ENCODE measurements at regions not wholly inside any gene's neighbourhood (a gene's known extent, or its start where the extent isn't known, plus 50 kb on each side); places are given as distances from the start of the nearest gene placed in this dataset.

GRCh38 chr20:17097603-17098002 lies 129.2 kb upstream of the PCSK2 start:
- Mint-ChIP-seq H3K36me3 (no peaks in the 10 kb centered on the region), H3K27ac (no peak overlapping the region), H3K4me3 (no peak overlapping the region), H3K4me1 (no peaks in the 10 kb centered on the region), H3K27me3 (no peaks in the 10 kb centered on the region), H3K9me3 (peaks cover 8% of the 10 kb centered on the region)
- no peak for DNase-seq (ENCODE audit: low spot score in 2 of 2)
- ATAC-seq (ENCODE audit: low read depth), result no peak

- Mint-ChIP-seq H3K4me3 (no peak overlapping the region), H3K27ac (no peak overlapping the region), H3K4me1 (no peaks in the 10 kb centered on the region), H3K36me3 (no peaks in the 10 kb centered on the region), H3K9me3 (peaks cover 8% of the 10 kb centered on the region), H3K27me3 (no peaks in the 10 kb centered on the region)
- no peak for ATAC-seq (ENCODE audit: low read depth)
- no peak for DNase-seq (ENCODE audit: low spot score in 2 of 2)
Observed at GRCh38 chr20:17100506-17100905, 126.3 kb upstream of the PCSK2 start.

GRCh38 chr20:17107127-17107526 lies 119.7 kb upstream of the PCSK2 start:
- Mint-ChIP-seq H3K36me3 (no peaks in the 10 kb centered on the region), H3K4me3 (no peak overlapping the region), H3K4me1 (no peaks in the 10 kb centered on the region), H3K9me3 (peaks cover 5% of the 10 kb centered on the region), H3K27me3 (no peaks in the 10 kb centered on the region), H3K27ac (no peak overlapping the region)
- DNase-seq (ENCODE audit: low spot score in 2 of 2) (no peak), ATAC-seq (ENCODE audit: low read depth) (no peak)

DNA sequence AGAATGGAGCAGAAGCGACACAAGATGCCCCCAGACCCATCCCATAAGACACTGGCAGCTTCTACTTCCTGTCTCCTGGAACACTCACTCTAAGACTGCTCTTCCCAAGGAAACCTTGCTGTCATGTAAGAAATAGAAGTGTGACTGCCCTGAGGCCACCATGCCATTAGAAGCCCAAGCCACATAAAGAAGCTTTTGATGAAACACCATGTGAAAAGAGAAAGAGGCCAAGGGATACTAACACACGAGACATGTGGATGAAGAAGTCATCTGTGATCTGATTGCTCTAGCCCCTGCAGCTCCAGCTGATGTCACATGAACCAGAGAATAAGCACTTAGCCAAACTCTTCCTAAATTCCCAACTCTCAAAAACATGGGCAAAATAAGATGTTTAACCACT lies 117.9 kb upstream of the PCSK2 start:
- no peaks in the 10 kb centered on the region for H3K36me3 Mint-ChIP-seq

GRCh38 chr20:17109307-17109706 lies 117.5 kb upstream of the PCSK2 start:
- Mint-ChIP-seq H3K9me3 (peaks cover 7% of the 10 kb centered on the region), H3K27me3 (no peaks in the 10 kb centered on the region), H3K36me3 (no peaks in the 10 kb centered on the region), H3K27ac (no peak overlapping the region), H3K4me3 (no peak overlapping the region), H3K4me1 (no peaks in the 10 kb centered on the region)
- no peak for DNase-seq (ENCODE audit: low spot score in 2 of 2)
- no peak for ATAC-seq (ENCODE audit: low read depth)

More for the DNA sequence above, 117.9 kb upstream of the PCSK2 start:
- no peak for DNase-seq (ENCODE audit: low spot score in 2 of 2)
- no peak overlapping the region for H3K27ac Mint-ChIP-seq
- no peak for ATAC-seq (ENCODE audit: low read depth)
- no peak overlapping the region for H3K4me3 Mint-ChIP-seq
- H3K4me1 Mint-ChIP-seq, result no peaks in the 10 kb centered on the region
- H3K27me3 Mint-ChIP-seq, result no peaks in the 10 kb centered on the region
- peaks cover 6% of the 10 kb centered on the region for H3K9me3 Mint-ChIP-seq

- Mint-ChIP-seq H3K4me1 (no peaks in the 10 kb centered on the region), H3K36me3 (no peaks in the 10 kb centered on the region), H3K27ac (no peak overlapping the region), H3K4me3 (no peak overlapping the region), H3K9me3 (no peaks in the 10 kb centered on the region), H3K27me3 (no peaks in the 10 kb centered on the region)
- DNase-seq (ENCODE audit: low spot score in 2 of 2) (no peak), ATAC-seq (ENCODE audit: low read depth) (no peak)
Observed at GRCh38 chr20:17128206-17128605, 98.6 kb upstream of the PCSK2 start.

DNA sequence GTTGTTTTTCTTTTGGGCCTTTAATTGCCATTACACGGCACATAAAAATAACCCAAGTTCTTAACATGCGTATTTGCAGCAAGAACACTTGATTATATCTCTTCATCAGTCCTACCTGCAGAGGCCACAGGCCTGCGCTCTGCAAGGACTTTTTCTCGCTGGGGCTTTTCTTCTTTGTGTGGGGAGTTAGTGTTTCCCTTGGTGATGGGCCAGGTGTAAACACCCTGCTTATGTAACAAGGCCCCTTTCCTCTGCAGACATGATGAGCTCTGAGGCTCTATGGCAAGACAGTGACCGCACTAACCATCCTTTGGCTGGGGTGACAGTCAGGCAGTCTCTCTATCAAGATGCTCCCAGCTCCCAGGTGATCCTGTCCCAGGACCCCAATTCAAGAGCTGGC lies 97.8 kb upstream of the PCSK2 start:
- ATAC-seq (ENCODE audit: low read depth) (no peak), DNase-seq (ENCODE audit: low spot score in 2 of 2) (no peak)
- H3K27me3 Mint-ChIP-seq, result no peaks in the 10 kb centered on the region
- no peaks in the 10 kb centered on the region for H3K36me3 Mint-ChIP-seq
- H3K4me1 Mint-ChIP-seq, result no peaks in the 10 kb centered on the region
- no peaks in the 10 kb centered on the region for H3K9me3 Mint-ChIP-seq
- H3K4me3 Mint-ChIP-seq, result no peak overlapping the region
- H3K27ac Mint-ChIP-seq, result no peak overlapping the region

DNA sequence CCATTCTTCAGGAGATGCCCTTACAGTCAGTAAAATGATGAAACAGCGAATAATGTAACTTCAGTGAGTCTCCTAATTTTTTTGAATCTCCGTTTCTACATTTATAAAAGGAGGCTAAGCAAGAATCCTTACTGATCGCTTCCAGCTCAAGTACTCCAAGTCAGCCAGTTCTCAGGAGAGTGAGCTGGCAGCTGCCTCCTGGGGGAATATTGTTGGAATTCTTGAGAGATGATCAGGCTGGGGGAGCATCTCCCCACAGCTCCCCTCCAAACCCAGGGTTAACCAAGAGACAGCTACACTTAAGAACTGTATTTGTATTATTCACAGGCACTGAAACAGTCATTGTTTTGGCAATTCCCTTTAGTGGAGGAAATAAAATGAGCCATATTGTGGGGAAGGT lies 89.1 kb upstream of the PCSK2 start:
- no peaks in the 10 kb centered on the region for H3K27me3 Mint-ChIP-seq

GRCh38 chr20:17138237-17138636 lies 88.6 kb upstream of the PCSK2 start:
- H3K4me3 Mint-ChIP-seq, result no peak overlapping the region
- ATAC-seq (ENCODE audit: low read depth), result no peak
- H3K36me3 Mint-ChIP-seq, result no peaks in the 10 kb centered on the region
- H3K4me1 Mint-ChIP-seq, result no peaks in the 10 kb centered on the region
- DNase-seq (ENCODE audit: low spot score in 2 of 2), result no peak
- H3K9me3 Mint-ChIP-seq, result no peaks in the 10 kb centered on the region
- H3K27ac Mint-ChIP-seq, result no peak overlapping the region
- H3K27me3 Mint-ChIP-seq, result no peaks in the 10 kb centered on the region

More for the DNA sequence above, 89.1 kb upstream of the PCSK2 start:
- ATAC-seq (ENCODE audit: low read depth) (no peak), DNase-seq (ENCODE audit: low spot score in 2 of 2) (no peak)
- Mint-ChIP-seq H3K27ac (no peak overlapping the region), H3K36me3 (no peaks in the 10 kb centered on the region), H3K4me3 (no peak overlapping the region), H3K4me1 (no peaks in the 10 kb centered on the region), H3K9me3 (no peaks in the 10 kb centered on the region)

- Mint-ChIP-seq H3K4me3 (no peak overlapping the region), H3K9me3 (peaks cover 2% of the 10 kb centered on the region), H3K27me3 (no peaks in the 10 kb centered on the region), H3K27ac (no peak overlapping the region), H3K36me3 (no peaks in the 10 kb centered on the region), H3K4me1 (no peaks in the 10 kb centered on the region)
- DNase-seq (ENCODE audit: low spot score in 2 of 2) (no peak), ATAC-seq (ENCODE audit: low read depth) (no peak)
Observed at GRCh38 chr20:17140894-17141293, 85.9 kb upstream of the PCSK2 start.

- Mint-ChIP-seq H3K36me3 (no peaks in the 10 kb centered on the region), H3K9me3 (peaks cover 2% of the 10 kb centered on the region), H3K4me1 (no peaks in the 10 kb centered on the region), H3K27ac (no peak overlapping the region), H3K4me3 (no peak overlapping the region), H3K27me3 (no peaks in the 10 kb centered on the region)
- ATAC-seq (ENCODE audit: low read depth), result no peak
- no peak for DNase-seq (ENCODE audit: low spot score in 2 of 2)
Observed at GRCh38 chr20:17141568-17141967, 85.3 kb upstream of the PCSK2 start.

GRCh38 chr20:17142666-17143065 lies 84.2 kb upstream of the PCSK2 start:
- H3K4me3 Mint-ChIP-seq, result no peak overlapping the region
- no peak for ATAC-seq (ENCODE audit: low read depth)
- no peak overlapping the region for H3K27ac Mint-ChIP-seq
- no peak for DNase-seq (ENCODE audit: low spot score in 2 of 2)
- peaks cover 2% of the 10 kb centered on the region for H3K9me3 Mint-ChIP-seq
- H3K36me3 Mint-ChIP-seq, result no peaks in the 10 kb centered on the region
- H3K4me1 Mint-ChIP-seq, result no peaks in the 10 kb centered on the region
- H3K27me3 Mint-ChIP-seq, result no peaks in the 10 kb centered on the region

- Mint-ChIP-seq H3K4me3 (no peak overlapping the region), H3K27ac (no peak overlapping the region), H3K9me3 (peaks cover 3% of the 10 kb centered on the region), H3K27me3 (no peaks in the 10 kb centered on the region), H3K36me3 (no peaks in the 10 kb centered on the region), H3K4me1 (no peaks in the 10 kb centered on the region)
- no peak for DNase-seq (ENCODE audit: low spot score in 2 of 2)
- no peak for ATAC-seq (ENCODE audit: low read depth)
Observed at GRCh38 chr20:17150858-17151257, 76.0 kb upstream of the PCSK2 start.

GRCh38 chr20:17155401-17155800 lies 71.4 kb upstream of the PCSK2 start:
- Mint-ChIP-seq H3K4me3 (no peak overlapping the region), H3K27ac (no peak overlapping the region), H3K27me3 (no peaks in the 10 kb centered on the region), H3K4me1 (no peaks in the 10 kb centered on the region), H3K36me3 (no peaks in the 10 kb centered on the region), H3K9me3 (peaks cover 5% of the 10 kb centered on the region)
- ATAC-seq (ENCODE audit: low read depth) (no peak), DNase-seq (ENCODE audit: low spot score in 2 of 2) (no peak)

DNA sequence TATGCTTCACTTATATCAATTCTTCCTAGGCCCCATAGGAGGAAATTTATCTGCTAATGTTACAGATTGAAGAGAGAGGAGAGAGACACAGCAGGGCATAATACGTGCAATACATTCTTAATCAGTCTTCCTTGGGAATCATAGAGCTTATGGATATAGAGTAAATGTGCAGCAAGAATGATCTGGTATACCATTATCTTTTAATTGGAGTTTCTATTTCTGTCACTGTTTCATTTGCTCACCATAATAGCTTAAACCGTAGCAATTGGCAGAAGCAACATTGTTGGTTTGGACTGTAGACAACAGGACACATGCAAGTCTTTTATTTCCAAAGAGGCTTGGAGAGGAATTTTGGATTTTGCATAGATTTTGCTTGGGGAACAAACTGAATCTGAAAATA lies 68.1 kb upstream of the PCSK2 start:
- H3K4me3 Mint-ChIP-seq, result no peak overlapping the region
- H3K36me3 Mint-ChIP-seq, result no peaks in the 10 kb centered on the region
- no peak for DNase-seq (ENCODE audit: low spot score in 2 of 2)
- H3K27ac Mint-ChIP-seq, result no peak overlapping the region
- H3K9me3 Mint-ChIP-seq, result peaks cover 5% of the 10 kb centered on the region
- no peaks in the 10 kb centered on the region for H3K4me1 Mint-ChIP-seq
- ATAC-seq (ENCODE audit: low read depth), result no peak
- H3K27me3 Mint-ChIP-seq, result no peaks in the 10 kb centered on the region
